Nephron (organoid): ENCODE measurements at regions not wholly inside any gene's neighbourhood (a gene's known extent, or its start where the extent isn't known, plus 50 kb on each side); places are given as distances from the start of the nearest gene placed in this dataset.
A peak's percentile ranks its signal among the peaks of the same experiment; 100 is the strongest.

ENCODE experiments used
- H3K27ac Mint-ChIP-seq, 3 experiments: 2 replicates each; pipeline ENCODE4 v1.8.0; 2020; ENCODE audit warnings: mixed read lengths in 3 of 3, mild to moderate bottlenecking in 2 of 3, moderate library complexity in 1 of 3
- H3K27me3 Mint-ChIP-seq: 2 replicates; pipeline ENCODE4 v1.8.0; 2021; ENCODE audit warnings: low read depth, mild to moderate bottlenecking, moderate library complexity, mixed read lengths
- H3K36me3 Mint-ChIP-seq: 2 replicates; pipeline ENCODE4 v1.8.0; 2020; ENCODE audit warnings: low read depth, mixed read lengths
- H3K4me1 Mint-ChIP-seq: 2 replicates; pipeline ENCODE4 v1.8.0; 2020; ENCODE audit warnings: mixed read lengths
- H3K4me3 Mint-ChIP-seq, 3 experiments: 2 replicates each; pipeline ENCODE4 v1.8.0; 2020; ENCODE audit warnings: mild to moderate bottlenecking in 3 of 3, mixed read lengths in 3 of 3, moderate library complexity in 2 of 3
- H3K9me3 Mint-ChIP-seq: 2 replicates; pipeline ENCODE4 v1.8.0; 2020; ENCODE audit warnings: mixed read lengths
- CTCF ChIP-seq, 3 experiments: fragments of 200-600 bp; sonication (generic); IDR thresholded peaks; one replicate each; pipeline ENCODE4 v1.5.0; 2021; ENCODE audit warnings: antibody characterized with exemption in 3 of 3; ENCODE audit not compliant: unreplicated experiment in 3 of 3

GRCh38 chr5:117486879-117487391 lies 912.3 kb upstream of the SEMA6A start:
- Mint-ChIP-seq H3K4me3 (no peak overlapping the region), H3K27me3 (no peaks in the 10 kb centered on the region), H3K27ac (no peak overlapping the region), H3K9me3 (peaks cover 4% of the 10 kb centered on the region), H3K36me3 (no peaks in the 10 kb centered on the region), H3K4me1 (no peaks in the 10 kb centered on the region)
- TF ChIP-seq CTCF (IDR thresholded peaks at IDR 0.05; ENCODE audit: unreplicated experiment in 3 of 3) = no peak

DNA sequence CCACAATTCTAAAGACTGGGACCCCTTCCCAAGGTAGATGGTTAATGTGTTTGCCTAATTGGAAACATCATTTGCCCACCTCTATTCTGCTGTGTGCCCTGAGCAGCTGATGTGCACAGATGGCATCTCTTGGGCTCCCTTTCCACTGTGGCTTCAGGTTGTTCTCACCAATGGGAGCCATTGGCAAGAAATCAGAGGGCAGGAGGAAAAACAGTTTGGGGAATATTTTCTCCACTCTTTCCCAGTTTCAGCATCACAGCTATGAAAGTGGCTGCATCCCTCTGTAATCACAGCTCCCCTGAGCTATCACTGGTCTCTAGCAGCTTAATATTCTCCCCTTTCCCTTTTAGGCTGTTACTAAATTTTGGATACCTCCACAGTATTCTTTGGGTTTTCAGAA lies 911.6 kb upstream of the SEMA6A start:
- TF ChIP-seq CTCF (IDR thresholded peaks at IDR 0.05; ENCODE audit: unreplicated experiment in 3 of 3) = no peak
- no peaks in the 10 kb centered on the region for H3K27me3 Mint-ChIP-seq
- no peak overlapping the region for H3K4me3 Mint-ChIP-seq
- H3K36me3 Mint-ChIP-seq = no peaks in the 10 kb centered on the region
- no peak overlapping the region for H3K27ac Mint-ChIP-seq
- H3K9me3 Mint-ChIP-seq = peaks cover 4% of the 10 kb centered on the region
- H3K4me1 Mint-ChIP-seq = no peaks in the 10 kb centered on the region

GRCh38 chr5:117475919-117476318 lies 901.3 kb upstream of the SEMA6A start:
- no peaks in the 10 kb centered on the region for H3K27me3 Mint-ChIP-seq
- no peak for TF ChIP-seq CTCF (IDR thresholded peaks at IDR 0.05; ENCODE audit: unreplicated experiment in 3 of 3)
- peaks cover 11% of the 10 kb centered on the region for H3K9me3 Mint-ChIP-seq
- no peak overlapping the region for H3K4me3 Mint-ChIP-seq
- H3K36me3 Mint-ChIP-seq = no peaks in the 10 kb centered on the region
- H3K4me1 Mint-ChIP-seq = peaks cover 19% of the 10 kb centered on the region
- no peak overlapping the region for H3K27ac Mint-ChIP-seq

GRCh38 chr5:117473165-117473564 lies 898.5 kb upstream of the SEMA6A start:
- H3K4me1 Mint-ChIP-seq = peaks cover 21% of the 10 kb centered on the region
- peak overlapping the region in 2 of 3 experiments; percentile 9 to 44 for H3K27ac Mint-ChIP-seq

DNA sequence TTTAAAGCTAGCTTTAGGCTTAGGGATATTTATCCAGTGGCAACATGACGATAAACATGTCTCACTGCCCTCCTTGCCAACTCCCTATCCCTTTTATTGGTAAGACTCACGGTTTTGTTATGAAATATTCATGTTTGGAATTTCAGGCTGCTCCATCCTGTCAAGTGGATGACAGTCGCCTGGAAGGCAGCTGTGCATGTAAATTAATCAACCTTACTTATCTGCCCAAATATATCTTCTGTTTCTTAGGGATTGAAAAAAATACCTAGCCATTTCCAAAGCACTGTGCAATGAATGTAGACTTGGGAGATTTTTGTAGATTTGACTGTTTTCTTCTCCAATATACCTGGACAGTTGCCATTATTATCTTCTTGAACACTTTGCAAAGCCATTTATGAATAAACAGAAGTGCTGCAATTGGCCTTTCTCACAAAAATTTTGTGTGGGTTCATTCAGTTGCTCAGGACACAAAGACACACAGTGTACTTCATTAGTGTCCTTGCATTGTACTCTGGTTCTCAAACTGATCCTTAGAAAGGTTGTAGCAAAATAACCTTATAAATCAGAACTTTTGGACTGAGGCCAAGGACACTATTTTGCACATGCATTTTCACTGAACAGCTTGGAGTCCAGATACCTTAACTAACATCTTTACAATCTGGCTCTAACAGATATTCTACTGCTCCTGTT lies 889.4 kb upstream of the SEMA6A start:
- Mint-ChIP-seq H3K36me3 (no peaks in the 10 kb centered on the region), H3K4me1 (peaks cover 43% of the 10 kb centered on the region), H3K4me3 (peak overlapping the region in 1 of 3 experiments; percentile 45), H3K27ac (peak overlapping the region; percentile 51 to 73 (median 63)), H3K9me3 (peaks cover 10% of the 10 kb centered on the region), H3K27me3 (no peaks in the 10 kb centered on the region)
- no peak for TF ChIP-seq CTCF (IDR thresholded peaks at IDR 0.05; ENCODE audit: unreplicated experiment in 3 of 3)

More at GRCh38 chr5:117473165-117473564, 898.5 kb upstream of the SEMA6A start:
- Mint-ChIP-seq H3K36me3 (no peaks in the 10 kb centered on the region), H3K9me3 (peaks cover 3% of the 10 kb centered on the region), H3K4me3 (no peak overlapping the region), H3K27me3 (no peaks in the 10 kb centered on the region)
- no peak for TF ChIP-seq CTCF (IDR thresholded peaks at IDR 0.05; ENCODE audit: unreplicated experiment in 3 of 3)

GRCh38 chr5:117461966-117462365 lies 887.3 kb upstream of the SEMA6A start:
- no peak overlapping the region for H3K4me3 Mint-ChIP-seq
- no peak for TF ChIP-seq CTCF (IDR thresholded peaks at IDR 0.05; ENCODE audit: unreplicated experiment in 3 of 3)
- no peaks in the 10 kb centered on the region for H3K36me3 Mint-ChIP-seq
- H3K9me3 Mint-ChIP-seq = peaks cover 10% of the 10 kb centered on the region
- no peaks in the 10 kb centered on the region for H3K27me3 Mint-ChIP-seq
- peaks cover 44% of the 10 kb centered on the region for H3K4me1 Mint-ChIP-seq
- H3K27ac Mint-ChIP-seq = no peak overlapping the region
